ENCODE measurements at regions not wholly inside any gene's neighbourhood (a gene's known extent, or its start where the extent isn't known, plus 50 kb on each side); places are given as distances from the start of the nearest gene placed in this dataset.

DNA sequence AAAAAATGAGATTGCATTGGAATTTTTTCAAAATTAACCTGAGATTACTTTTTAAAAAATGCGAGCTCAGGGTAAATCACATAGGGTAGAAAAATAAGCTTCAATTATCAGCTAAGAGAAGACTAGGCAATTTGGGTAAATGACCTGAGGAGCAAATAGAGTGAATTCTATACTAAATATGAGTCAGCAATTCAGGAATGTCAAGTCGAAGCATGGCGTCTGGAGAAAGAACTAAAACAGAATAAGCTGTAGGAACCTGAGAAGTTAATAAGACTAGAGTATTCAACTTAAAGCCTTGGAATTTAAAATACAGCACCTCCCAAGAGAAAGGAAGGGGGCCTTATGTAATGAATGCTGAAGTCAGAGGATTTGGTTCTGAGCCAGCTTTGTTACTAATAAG is 487.0 kb downstream of the SUCLG1 start:
- no peak for TF ChIP-seq CTCF (IDR thresholded peaks at IDR 0.05)
- no peak for TF ChIP-seq ZFX (IDR thresholded peaks at IDR 0.05; ENCODE audit: borderline replicate concordance)

Data from 22Rv1 (cell line).